Panc1 (cell line): ENCODE measurements at regions not wholly inside any gene's neighbourhood (a gene's known extent, or its start where the extent isn't known, plus 50 kb on each side); places are given as distances from the start of the nearest gene placed in this dataset.

Source experiments
- ATAC-seq: fragments of 200-7000 bp; cut with Tn5 transposase; 2 replicates; pipeline ENCODE4 v1.9.1; 2020; ENCODE audit warnings: mild to moderate bottlenecking, moderate library complexity
- BruUV-seq: library from RNA; stranded (reverse); fragments of 400-500 nt; replicated peaks from 2 replicates; lab custom pipeline; 2021; lab: Mats Ljungman, UMichigan
- CTCF ChIA-PET: fragments of 300-600 bp; sonication (Branson Sonifier 250); formaldehyde crosslinking; loops from one replicate; lab custom pipeline; 2022; ENCODE audit warnings: antibody characterized with exemption; lab: Charles Lee
- POLR2A ChIA-PET: fragments of 300-600 bp; sonication (Branson Sonifier 250); formaldehyde crosslinking; loops from one replicate; lab custom pipeline; 2022; ENCODE audit warnings: antibody characterized with exemption; lab: Charles Lee
- DNase-seq: peaks from one replicate; pipeline ENCODE4 v3.0.0-alpha.2; 2010; ENCODE audit warnings: low read depth, low spot score
- H3K27ac ChIP-seq: 2 replicates; pipeline ENCODE4 v1.5.1; 2011; ENCODE audit warnings: mild to moderate bottlenecking, low read length, inconsistent platforms
- H3K27me3 ChIP-seq: fragments of 200-500 bp; sonication (Bioruptor generic); 2 replicates; pipeline ENCODE4 v1.6.0; 2014; ENCODE audit warnings: low read length, inconsistent platforms; ENCODE audit not compliant: control insufficient read depth, insufficient read depth
- H3K36me3 ChIP-seq: fragments of 200-500 bp; sonication (Bioruptor generic); 2 replicates; pipeline ENCODE4 v1.5.1; 2014; ENCODE audit warnings: inconsistent platforms, mild to moderate bottlenecking, low read length, moderate library complexity; ENCODE audit not compliant: control insufficient read depth, insufficient read depth
- H3K4me1 ChIP-seq: 2 replicates; pipeline ENCODE4 v1.5.1; 2011; ENCODE audit warnings: inconsistent platforms, mild to moderate bottlenecking, low read length, moderate library complexity; ENCODE audit not compliant: control insufficient read depth, insufficient read depth
- H3K4me3 ChIP-seq, 2 experiments: 2 replicates each; pipeline ENCODE4 v1.5.1; 2011 to 2012; ENCODE audit warnings: low read depth in 2 of 2, low read length in 2 of 2, mild to moderate bottlenecking in 2 of 2, inconsistent platforms in 1 of 2, moderate library complexity in 1 of 2
- H3K9me3 ChIP-seq: fragments of 200-500 bp; sonication (Bioruptor generic); 2 replicates; pipeline ENCODE4 v1.5.1; 2014; ENCODE audit warnings: low read depth, mild to moderate bottlenecking, inconsistent platforms, low read length, moderate library complexity; ENCODE audit not compliant: control insufficient read depth, insufficient read depth
- CTCF ChIP-seq: fragments of 450-650 bp; IDR thresholded peaks from 2 replicates; pipeline ENCODE4 v1.5.1; 2017; ENCODE audit warnings: mild to moderate bottlenecking
- POLR2AphosphoS5 ChIP-seq: IDR thresholded peaks from 2 replicates; pipeline ENCODE4 v1.6.1; 2012; ENCODE audit warnings: mild to moderate bottlenecking, low read depth, low read length, moderate library complexity
- SIN3A ChIP-seq: IDR thresholded peaks from 2 replicates; pipeline ENCODE4 v1.6.1; 2012; ENCODE audit warnings: low read depth, mild to moderate bottlenecking, low read length, moderate library complexity, borderline replicate concordance; ENCODE audit not compliant: insufficient read depth
- TCF7L2 ChIP-seq: IDR thresholded peaks from 2 replicates; pipeline ENCODE4 v1.6.1; 2011; ENCODE audit warnings: mild to moderate bottlenecking, low read depth, low read length, inconsistent platforms
- in situ Hi-C: cut with HindIII; loops from 2 replicates; pipeline ENCODE4 v1.10.0; 2016; ENCODE audit warnings: low sequenced_read_pairs, low pct_unique_long_range_greater_than_20kb
- intact Hi-C: fragments of 100-400 bp; cut with micrococcal nuclease; formaldehyde crosslinking; loops from one replicate; pipeline ENCODE4 v1.10.0; 2022; ENCODE audit not compliant: unreplicated experiment
- TF ChIP-seq, protein P1 (sequence below), 2 experiments: IDR thresholded peaks; 2 replicates each; pipeline ENCODE4 v1.6.1; 2011 to 2012; ENCODE audit warnings: low read depth in 2 of 2, control low read depth in 1 of 2, low read length in 1 of 2, mild to moderate bottlenecking in 1 of 2, moderate library complexity in 1 of 2; ENCODE audit not compliant: insufficient read depth in 1 of 2

DNA sequence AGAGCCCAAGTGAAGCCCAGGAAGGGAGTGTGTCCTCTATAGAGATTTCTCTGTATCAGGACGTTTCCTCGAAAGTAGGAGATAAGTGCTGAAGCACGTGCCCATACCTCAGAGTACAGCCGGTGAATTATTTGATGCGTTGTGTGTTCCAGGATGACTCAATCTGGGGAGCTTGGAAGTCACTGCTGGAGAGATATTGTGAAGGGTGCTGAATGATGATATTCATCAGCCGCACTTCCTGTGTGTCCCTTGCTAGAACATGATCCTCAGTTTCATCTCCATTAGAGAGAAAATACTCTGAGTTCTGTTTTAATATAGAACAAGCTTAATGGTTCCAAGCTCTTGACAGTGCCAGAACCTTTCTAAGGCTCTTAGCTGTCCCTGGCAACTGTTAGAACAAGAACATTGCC lies 402.3 kb upstream of the ADAMTSL1 start:
- no peaks in the 10 kb centered on the region for H3K27me3 ChIP-seq
- CTCF ChIA-PET, result no interaction called here
- no TSS peak for BruUV-seq
- in situ Hi-C loops (no loop called here), intact Hi-C loops (no loop called here)
- no peak overlapping the region for H3K4me3 ChIP-seq
- TF ChIP-seq SIN3A, result no peak
- no peak for TF ChIP-seq CTCF
- no peaks in the 10 kb centered on the region for H3K9me3 ChIP-seq
- ATAC-seq (no peak), DNase-seq (no peak)
- H3K27ac ChIP-seq, result no peak overlapping the region
- no peaks in the 10 kb centered on the region for H3K4me1 ChIP-seq
- no peaks in the 10 kb centered on the region for H3K36me3 ChIP-seq
- POLR2A ChIA-PET, result no interaction called here

GRCh38 chr9:18073002-18073401 lies 401.0 kb upstream of the ADAMTSL1 start:
- ATAC-seq, result no peak
- in situ Hi-C loops, result no loop called here
- intact Hi-C loops, result no loop called here
- no TSS peak for BruUV-seq
- DNase-seq, result no peak
- no peaks in the 10 kb centered on the region for H3K36me3 ChIP-seq
- H3K4me3 ChIP-seq, result no peak overlapping the region
- TF ChIP-seq CTCF, result no peak
- TF ChIP-seq POLR2AphosphoS5, result no peak
- no peak for TF ChIP-seq TCF7L2
- no peak for TF ChIP-seq SIN3A
- TF ChIP-seq, protein P1, sequence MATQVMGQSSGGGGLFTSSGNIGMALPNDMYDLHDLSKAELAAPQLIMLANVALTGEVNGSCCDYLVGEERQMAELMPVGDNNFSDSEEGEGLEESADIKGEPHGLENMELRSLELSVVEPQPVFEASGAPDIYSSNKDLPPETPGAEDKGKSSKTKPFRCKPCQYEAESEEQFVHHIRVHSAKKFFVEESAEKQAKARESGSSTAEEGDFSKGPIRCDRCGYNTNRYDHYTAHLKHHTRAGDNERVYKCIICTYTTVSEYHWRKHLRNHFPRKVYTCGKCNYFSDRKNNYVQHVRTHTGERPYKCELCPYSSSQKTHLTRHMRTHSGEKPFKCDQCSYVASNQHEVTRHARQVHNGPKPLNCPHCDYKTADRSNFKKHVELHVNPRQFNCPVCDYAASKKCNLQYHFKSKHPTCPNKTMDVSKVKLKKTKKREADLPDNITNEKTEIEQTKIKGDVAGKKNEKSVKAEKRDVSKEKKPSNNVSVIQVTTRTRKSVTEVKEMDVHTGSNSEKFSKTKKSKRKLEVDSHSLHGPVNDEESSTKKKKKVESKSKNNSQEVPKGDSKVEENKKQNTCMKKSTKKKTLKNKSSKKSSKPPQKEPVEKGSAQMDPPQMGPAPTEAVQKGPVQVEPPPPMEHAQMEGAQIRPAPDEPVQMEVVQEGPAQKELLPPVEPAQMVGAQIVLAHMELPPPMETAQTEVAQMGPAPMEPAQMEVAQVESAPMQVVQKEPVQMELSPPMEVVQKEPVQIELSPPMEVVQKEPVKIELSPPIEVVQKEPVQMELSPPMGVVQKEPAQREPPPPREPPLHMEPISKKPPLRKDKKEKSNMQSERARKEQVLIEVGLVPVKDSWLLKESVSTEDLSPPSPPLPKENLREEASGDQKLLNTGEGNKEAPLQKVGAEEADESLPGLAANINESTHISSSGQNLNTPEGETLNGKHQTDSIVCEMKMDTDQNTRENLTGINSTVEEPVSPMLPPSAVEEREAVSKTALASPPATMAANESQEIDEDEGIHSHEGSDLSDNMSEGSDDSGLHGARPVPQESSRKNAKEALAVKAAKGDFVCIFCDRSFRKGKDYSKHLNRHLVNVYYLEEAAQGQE (IDR thresholded peaks at IDR 0.05; ENCODE audit: insufficient read depth in 1 of 2, low read depth in 2 of 2, low read length in 1 of 2), result no peak
- ChIA-PET CTCF (no interaction called here), POLR2A (no interaction called here)
- no peaks in the 10 kb centered on the region for H3K4me1 ChIP-seq
- H3K27me3 ChIP-seq, result no peaks in the 10 kb centered on the region
- H3K9me3 ChIP-seq, result no peaks in the 10 kb centered on the region
- no peak overlapping the region for H3K27ac ChIP-seq

DNA sequence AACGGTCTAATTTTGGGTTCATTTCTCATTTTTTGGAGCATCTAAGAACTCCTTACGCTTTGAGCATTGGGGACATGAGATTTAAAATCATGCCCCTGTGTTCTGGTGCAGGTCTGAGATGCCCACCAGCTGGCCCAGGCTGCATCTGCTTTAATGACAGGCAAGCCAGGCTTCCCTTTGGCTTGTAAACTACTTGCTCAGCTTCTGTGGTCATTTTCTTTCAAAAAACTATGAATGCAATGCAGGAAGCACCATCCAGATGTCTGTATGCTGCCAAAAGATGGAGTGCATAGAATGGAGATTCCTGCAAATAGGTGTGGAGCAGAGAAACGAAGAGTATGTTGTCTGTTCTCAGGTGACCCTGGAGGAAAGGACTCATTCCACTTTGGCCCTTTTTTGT lies 399.9 kb upstream of the ADAMTSL1 start:
- ChIA-PET CTCF (no interaction called here), POLR2A (no interaction called here)
- no peaks in the 10 kb centered on the region for H3K27me3 ChIP-seq
- no peak overlapping the region for H3K27ac ChIP-seq
- no peak for DNase-seq
- no peak overlapping the region for H3K4me3 ChIP-seq
- no TSS peak for BruUV-seq
- H3K4me1 ChIP-seq, result no peaks in the 10 kb centered on the region
- ATAC-seq, result no peak
- intact Hi-C loops (no loop called here), in situ Hi-C loops (no loop called here)
- no peaks in the 10 kb centered on the region for H3K36me3 ChIP-seq
- no peak for TF ChIP-seq SIN3A
- TF ChIP-seq POLR2AphosphoS5, result no peak
- TF ChIP-seq CTCF, result no peak
- TF ChIP-seq, protein P1 (IDR thresholded peaks at IDR 0.05; ENCODE audit: insufficient read depth in 1 of 2, low read depth in 2 of 2, low read length in 1 of 2), result no peak
- no peak for TF ChIP-seq TCF7L2
- H3K9me3 ChIP-seq, result no peaks in the 10 kb centered on the region
